ENCODE measurements at regions not wholly inside any gene's neighbourhood (a gene's known extent, or its start where the extent isn't known, plus 50 kb on each side); places are given as distances from the start of the nearest gene placed in this dataset.

DNA sequence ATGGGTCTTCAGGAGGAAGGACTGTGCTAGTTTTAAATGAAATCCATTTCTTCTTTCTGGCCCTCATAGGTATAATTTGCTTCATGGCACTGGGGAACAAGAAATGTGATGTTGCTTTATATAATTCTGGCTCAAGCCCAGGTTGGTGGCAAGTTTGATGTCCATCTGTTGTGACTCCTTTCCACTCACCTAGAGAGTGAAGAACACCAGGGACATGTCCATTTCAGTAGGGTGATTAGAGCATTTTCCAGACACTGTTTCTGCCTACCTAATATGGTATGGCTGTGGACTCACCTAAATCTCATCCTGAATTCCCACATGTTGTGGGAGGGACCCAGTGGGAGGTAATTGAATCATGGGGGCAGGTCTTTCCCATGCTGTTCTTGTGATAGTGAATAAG, 278.1 kb downstream of the LMX1A start:
- no peak for DNase-seq
- ATAC-seq: no peak
- intact Hi-C loops (cut with micrococcal nuclease): loop anchor here (10.0 kb wide), 1 partner anchor 1554 kb away; no protein-coding TSS in a partner anchor

GRCh38 chr1:165075725-165076370, 280.7 kb downstream of the LMX1A start:
- ATAC-seq (peak; percentile 55), DNase-seq (no peak)
- intact Hi-C loops (cut with micrococcal nuclease): loop anchor here (10.0 kb wide), 1 partner anchor 1551 kb away; no protein-coding TSS in a partner anchor

DNA sequence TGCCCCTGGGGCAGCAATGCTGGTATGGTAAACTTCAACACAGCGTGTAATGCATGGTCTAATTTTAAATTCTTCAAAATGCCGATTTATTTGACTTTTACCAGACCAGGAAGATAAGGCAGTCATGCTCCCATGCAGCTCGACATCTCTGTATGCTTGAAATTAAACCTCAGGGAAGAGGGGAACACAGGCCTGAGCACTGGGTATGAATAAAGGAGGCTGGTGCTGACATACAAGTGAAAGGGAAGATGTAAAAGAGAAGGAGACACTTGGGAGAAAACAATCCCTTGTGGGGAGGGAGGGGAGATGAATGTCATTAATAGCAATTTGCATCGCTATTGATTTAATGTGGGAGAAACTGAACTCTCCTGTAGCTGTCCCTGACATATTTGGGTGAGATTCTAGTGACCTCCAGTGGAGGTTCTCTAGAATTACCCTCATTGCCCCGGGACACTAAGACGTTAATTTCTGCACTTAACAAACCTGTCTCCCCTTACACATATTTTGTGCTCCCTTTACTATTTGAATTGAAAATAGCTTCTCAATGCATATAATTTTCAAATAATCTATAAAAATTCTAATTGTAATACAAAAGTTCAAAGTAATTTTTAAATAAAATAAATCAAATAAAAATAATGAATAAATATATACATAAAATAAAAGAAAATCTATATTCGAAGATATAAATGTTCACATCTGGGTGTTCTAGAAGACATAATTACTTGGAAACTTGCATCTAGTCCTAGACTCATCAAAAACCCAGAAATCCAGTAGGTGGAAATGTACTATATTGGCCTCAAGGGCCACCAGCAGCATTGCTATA, 283.1 kb downstream of the LMX1A start:
- ATAC-seq (peak; percentile 76), DNase-seq (no peak)
- intact Hi-C loops (cut with micrococcal nuclease): loop anchor here (10.0 kb wide), 1 partner anchor 1549 kb away; no protein-coding TSS in a partner anchor

- intact Hi-C loops (cut with micrococcal nuclease): loop anchor here (10.0 kb wide), 1 partner anchor 1546 kb away; no protein-coding TSS in a partner anchor
- ATAC-seq (no peak), DNase-seq (no peak)
Observed at GRCh38 chr1:165070675-165071074, 285.8 kb downstream of the LMX1A start.

DNA sequence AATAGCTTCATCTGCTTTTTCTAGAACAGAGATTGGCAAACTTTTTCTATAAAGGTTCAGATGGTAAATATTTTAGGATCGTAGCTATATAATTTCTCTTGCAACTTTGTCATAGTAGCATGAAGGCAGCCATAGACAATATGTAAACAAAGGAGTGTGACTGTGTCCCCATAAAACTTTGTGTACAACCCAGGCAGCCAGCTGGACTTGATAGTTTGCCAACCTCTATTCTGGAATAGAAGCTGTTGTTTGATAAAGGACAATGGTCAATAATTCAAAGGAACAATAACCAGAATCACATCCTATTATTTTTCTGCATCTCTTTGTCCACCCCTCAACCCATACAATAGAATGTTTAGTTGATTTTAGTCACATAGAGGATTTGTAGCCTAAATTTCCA, 286.7 kb downstream of the LMX1A start:
- ATAC-seq (no peak), DNase-seq (no peak)
- intact Hi-C loops (cut with micrococcal nuclease): loop anchor here (10.0 kb wide), 1 partner anchor 1545 kb away; no protein-coding TSS in a partner anchor

DNA sequence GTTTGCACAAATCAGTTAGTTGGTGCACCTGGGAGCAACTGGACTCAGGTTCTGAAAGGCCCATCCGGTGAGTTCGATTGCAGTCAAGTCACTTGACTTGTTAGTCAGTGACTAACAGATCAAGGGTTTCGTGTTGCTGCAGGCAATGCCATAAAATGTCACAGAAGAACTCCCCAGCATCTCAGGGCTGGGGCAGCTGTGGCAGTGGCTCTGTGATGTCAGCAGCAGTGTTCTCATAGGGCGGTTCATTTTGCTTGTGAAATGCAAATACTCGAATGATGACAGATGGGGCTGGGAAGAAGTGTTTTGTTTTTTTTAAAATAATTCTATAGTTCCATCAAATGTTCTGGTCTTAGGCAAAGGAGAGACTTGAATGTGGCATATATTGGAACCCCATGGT, 287.8 kb downstream of the LMX1A start:
- intact Hi-C loops (cut with micrococcal nuclease): no loop called here
- ATAC-seq: no peak
- no peak for DNase-seq

DNA sequence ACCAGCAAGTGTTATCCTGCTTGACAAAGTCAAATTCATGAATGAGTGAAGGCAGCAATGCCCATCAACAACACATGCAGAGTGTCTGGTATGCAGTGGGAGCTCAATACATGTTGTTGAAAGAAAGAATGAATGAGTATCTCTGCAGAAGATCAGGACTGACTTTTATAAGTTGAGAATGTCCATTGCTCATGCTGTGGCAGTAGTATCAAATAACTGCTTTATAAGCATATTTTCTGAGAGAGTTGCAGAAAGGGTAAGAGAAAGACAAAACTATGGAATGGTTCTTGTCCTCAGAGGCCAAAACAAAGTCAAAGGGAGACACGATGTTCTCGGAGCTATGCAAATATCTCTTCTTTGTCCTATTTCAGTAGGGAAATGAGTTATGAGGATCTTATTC, 288.7 kb downstream of the LMX1A start:
- intact Hi-C loops (cut with micrococcal nuclease): no loop called here
- DNase-seq (no peak), ATAC-seq (no peak)

- intact Hi-C loops (cut with micrococcal nuclease): no loop called here
- ATAC-seq: peak; percentile 77
- peak; percentile 27 for DNase-seq
Observed at GRCh38 chr1:165063181-165063965, 293.1 kb downstream of the LMX1A start.

DNA sequence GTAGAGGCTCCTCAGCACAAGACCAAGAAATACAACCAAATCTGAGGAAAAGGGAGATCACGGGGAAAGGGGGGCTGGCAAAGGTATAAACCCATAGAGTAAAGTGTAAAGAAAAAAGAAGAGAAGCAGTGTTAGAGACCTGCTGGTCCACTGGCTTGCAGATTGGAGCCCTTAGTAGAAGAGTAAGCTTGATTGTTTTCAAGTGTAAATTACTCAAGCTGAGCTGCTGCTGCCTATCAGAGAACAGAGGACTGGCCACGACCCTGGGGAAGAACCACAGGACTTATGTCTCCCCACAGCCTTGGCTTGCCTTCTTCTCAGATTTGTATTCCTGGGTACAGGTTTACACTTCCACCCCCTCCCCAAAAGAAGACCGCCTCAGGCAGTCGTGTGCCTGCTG, 294.2 kb downstream of the LMX1A start:
- no peak for DNase-seq
- intact Hi-C loops (cut with micrococcal nuclease): no loop called here
- no peak for ATAC-seq

DNA sequence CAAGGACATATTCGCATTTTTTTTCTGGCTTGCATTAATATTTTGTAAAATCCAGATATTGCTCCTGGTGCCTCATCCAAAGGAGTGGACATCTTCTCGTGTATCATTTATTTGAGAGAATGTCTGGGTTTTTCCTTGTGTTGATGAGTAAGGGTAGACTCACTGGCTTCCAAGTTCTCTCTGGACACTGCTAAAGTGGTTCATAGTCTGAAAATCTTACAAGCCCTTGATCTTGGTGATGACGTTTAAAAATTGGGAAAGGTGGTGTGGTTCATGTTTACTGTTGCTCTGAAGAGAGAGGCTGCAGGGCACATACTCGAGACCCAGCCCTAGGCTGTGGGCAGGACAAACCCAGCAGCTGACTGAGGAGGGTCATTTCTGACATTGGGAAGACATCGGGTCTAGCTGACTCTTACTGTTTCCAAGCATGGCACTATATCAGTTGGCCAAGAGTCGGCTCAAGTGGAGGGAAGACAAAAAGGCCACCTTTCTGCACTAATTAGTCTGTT, 296.2 kb downstream of the LMX1A start:
- ATAC-seq: no peak
- no peak for DNase-seq
- intact Hi-C loops (cut with micrococcal nuclease): no loop called here

GRCh38 chr1:165057956-165058355, 298.6 kb downstream of the LMX1A start:
- DNase-seq: no peak
- ATAC-seq: no peak
- intact Hi-C loops (cut with micrococcal nuclease): no loop called here

- ATAC-seq (no peak), DNase-seq (no peak)
- intact Hi-C loops (cut with micrococcal nuclease): no loop called here
Observed at GRCh38 chr1:165056914-165057313, 299.6 kb downstream of the LMX1A start.

GRCh38 chr1:165055581-165055980, 300.9 kb downstream of the LMX1A start:
- ATAC-seq: no peak
- intact Hi-C loops (cut with micrococcal nuclease): no loop called here
- DNase-seq: no peak

DNA sequence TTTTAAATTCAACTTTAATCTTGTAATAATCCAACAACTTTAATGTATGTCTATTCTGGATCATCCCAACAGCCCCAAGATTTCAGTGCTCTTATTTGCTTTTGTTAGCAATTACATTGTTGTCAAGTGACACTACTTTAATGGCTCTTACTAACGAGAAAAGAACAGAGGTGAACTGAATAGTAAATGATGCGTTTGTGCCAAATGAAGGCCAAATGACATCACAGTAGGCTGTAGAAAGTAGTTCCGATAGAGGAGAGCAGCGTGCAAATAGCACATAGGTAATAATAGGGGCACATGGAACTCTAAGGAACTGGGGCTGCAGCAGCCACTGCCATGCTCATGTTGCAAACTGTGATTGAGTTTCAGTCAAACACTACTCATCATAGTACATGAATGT, 301.9 kb downstream of the LMX1A start:
- DNase-seq: no peak
- ATAC-seq: no peak
- intact Hi-C loops (cut with micrococcal nuclease): no loop called here

- intact Hi-C loops (cut with micrococcal nuclease): no loop called here
- ATAC-seq: no peak
Observed at GRCh38 chr1:165053351-165053750, 303.2 kb downstream of the LMX1A start.

DNA sequence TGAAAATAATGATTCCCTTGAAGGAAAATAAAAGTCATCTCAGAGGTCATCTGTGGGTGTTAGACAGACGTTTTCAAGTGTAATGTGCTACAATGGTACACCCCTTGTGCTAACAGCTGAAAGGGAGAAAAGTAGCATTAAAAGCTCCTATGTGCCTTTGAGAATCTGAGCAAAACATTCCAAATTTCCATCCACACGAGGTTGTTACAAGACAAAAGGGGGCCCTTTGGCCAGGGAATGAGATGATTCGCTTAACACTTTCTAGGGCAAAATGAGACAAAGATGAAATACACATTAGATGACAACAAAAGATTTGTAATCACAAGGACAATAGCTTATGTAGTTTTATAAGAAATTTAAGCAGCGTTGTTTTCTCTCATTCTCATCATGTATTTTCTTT, 303.6 kb downstream of the LMX1A start:
- intact Hi-C loops (cut with micrococcal nuclease): no loop called here

More at GRCh38 chr1:165053351-165053750, 303.2 kb downstream of the LMX1A start:
- no peak for DNase-seq

DNA sequence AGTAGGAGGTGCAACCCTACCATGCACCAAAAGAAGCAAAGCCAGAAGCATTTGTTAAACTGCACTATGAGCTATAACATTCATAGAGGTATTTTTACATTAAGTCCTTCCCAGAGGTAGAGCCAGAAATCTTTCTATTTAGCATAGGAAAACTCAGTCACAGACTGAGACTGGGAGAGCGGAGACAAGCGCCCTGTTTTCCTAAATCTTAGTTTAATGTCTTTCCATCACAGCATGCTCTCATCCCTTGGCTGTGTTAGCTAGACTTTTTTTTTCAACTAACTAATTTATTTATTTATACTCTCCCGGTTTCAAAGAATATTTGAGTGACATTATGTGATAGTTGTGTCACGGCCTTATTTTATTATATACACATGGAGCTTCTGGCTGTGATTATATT, 304.1 kb downstream of the LMX1A start:
- intact Hi-C loops (cut with micrococcal nuclease): no loop called here
- ATAC-seq: no peak
- no peak for DNase-seq

More for the DNA sequence above, 303.6 kb downstream of the LMX1A start:
- ATAC-seq (no peak), DNase-seq (no peak)

DNA sequence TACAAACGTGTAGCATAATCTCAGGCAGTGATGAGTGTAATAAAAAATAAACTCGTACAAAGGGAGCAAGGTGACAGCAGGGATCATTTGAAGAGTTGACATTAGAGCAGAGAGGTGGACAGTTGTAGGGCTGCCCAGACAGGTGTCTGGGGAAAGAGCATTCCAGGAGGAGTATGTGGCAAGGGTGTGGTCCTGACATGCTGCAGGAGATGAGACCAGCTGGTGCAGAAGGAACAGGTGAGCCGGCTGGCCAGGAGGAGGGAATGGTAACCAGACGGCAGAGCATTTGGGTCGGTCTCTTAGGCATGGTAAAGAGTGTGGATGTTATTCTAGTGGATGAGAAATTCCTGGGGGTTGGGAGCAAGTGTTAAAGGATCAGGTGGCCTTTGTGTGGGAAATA, 306.3 kb downstream of the LMX1A start:
- intact Hi-C loops (cut with micrococcal nuclease): no loop called here
- ATAC-seq (no peak), DNase-seq (no peak)

GRCh38 chr1:165047994-165048393, 308.5 kb downstream of the LMX1A start:
- DNase-seq (no peak), ATAC-seq (no peak)
- intact Hi-C loops (cut with micrococcal nuclease): no loop called here

GRCh38 chr1:165045902-165046301, 310.6 kb downstream of the LMX1A start:
- ATAC-seq (no peak), DNase-seq (no peak)
- intact Hi-C loops (cut with micrococcal nuclease): no loop called here
